ENCODE measurements at regions not wholly inside any gene's neighbourhood (a gene's known extent, or its start where the extent isn't known, plus 50 kb on each side); places are given as distances from the start of the nearest gene placed in this dataset.
A peak's percentile ranks its signal among the peaks of the same experiment; 100 is the strongest.

DNA sequence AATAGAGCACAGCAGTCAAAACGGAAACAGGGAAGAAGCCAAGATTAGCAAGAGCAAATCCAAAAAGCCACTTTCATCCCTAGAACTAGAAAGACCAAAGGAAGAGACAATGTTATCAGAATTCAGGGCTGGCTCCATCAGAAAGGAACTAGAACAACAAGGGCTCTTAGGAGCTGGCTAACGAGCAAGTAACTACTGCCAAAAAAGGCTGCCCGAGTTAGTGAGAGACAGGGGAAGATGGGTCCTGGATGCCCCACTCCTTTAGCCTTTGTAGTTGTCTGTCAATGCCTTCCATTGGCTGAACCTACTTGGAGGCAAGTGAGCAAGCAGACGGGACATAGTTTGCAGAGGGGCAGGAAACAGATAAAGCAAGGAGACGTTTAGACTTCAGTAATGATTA is 240.4 kb downstream of the KLF12 start:
- ChIA-PET CTCF (no interaction called here), POLR2A (no interaction called here)
- Mint-ChIP-seq H3K27ac (no peak overlapping the region), H3K36me3 (no peaks in the 10 kb centered on the region), H3K9me3 (no peaks in the 10 kb centered on the region), H3K4me1 (peaks cover 35% of the 10 kb centered on the region), H3K27me3 (ENCODE audit: low read depth) (no peaks in the 10 kb centered on the region), H3K4me3 (no peak overlapping the region)
- no peak for TF ChIP-seq NR3C1 (CRISPR knock-in tag; conservative IDR thresholded peaks at IDR 0.05; ENCODE audit: low read depth)
- no peak for TF ChIP-seq FOXK1 (CRISPR knock-in tag; IDR thresholded peaks at IDR 0.05)
- TF ChIP-seq, protein P1, sequence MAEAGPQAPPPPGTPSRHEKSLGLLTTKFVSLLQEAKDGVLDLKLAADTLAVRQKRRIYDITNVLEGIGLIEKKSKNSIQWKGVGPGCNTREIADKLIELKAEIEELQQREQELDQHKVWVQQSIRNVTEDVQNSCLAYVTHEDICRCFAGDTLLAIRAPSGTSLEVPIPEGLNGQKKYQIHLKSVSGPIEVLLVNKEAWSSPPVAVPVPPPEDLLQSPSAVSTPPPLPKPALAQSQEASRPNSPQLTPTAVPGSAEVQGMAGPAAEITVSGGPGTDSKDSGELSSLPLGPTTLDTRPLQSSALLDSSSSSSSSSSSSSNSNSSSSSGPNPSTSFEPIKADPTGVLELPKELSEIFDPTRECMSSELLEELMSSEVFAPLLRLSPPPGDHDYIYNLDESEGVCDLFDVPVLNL (CRISPR knock-in tag; IDR thresholded peaks at IDR 0.05; ENCODE audit: borderline replicate concordance, low read depth), result no peak
- no peak for TF ChIP-seq ZNF671 (CRISPR knock-in tag; IDR thresholded peaks at IDR 0.05)
- TF ChIP-seq, protein P2, sequence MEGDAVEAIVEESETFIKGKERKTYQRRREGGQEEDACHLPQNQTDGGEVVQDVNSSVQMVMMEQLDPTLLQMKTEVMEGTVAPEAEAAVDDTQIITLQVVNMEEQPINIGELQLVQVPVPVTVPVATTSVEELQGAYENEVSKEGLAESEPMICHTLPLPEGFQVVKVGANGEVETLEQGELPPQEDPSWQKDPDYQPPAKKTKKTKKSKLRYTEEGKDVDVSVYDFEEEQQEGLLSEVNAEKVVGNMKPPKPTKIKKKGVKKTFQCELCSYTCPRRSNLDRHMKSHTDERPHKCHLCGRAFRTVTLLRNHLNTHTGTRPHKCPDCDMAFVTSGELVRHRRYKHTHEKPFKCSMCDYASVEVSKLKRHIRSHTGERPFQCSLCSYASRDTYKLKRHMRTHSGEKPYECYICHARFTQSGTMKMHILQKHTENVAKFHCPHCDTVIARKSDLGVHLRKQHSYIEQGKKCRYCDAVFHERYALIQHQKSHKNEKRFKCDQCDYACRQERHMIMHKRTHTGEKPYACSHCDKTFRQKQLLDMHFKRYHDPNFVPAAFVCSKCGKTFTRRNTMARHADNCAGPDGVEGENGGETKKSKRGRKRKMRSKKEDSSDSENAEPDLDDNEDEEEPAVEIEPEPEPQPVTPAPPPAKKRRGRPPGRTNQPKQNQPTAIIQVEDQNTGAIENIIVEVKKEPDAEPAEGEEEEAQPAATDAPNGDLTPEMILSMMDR (IDR thresholded peaks at IDR 0.05), result no peak
- DNase-seq (ENCODE audit: low spot score) (no peak), ATAC-seq (no peak)

- Mint-ChIP-seq H3K27ac (no peak overlapping the region), H3K36me3 (no peaks in the 10 kb centered on the region), H3K27me3 (ENCODE audit: low read depth) (no peaks in the 10 kb centered on the region), H3K4me3 (no peak overlapping the region), H3K9me3 (no peaks in the 10 kb centered on the region), H3K4me1 (peaks cover 38% of the 10 kb centered on the region)
- ATAC-seq (no peak), DNase-seq (ENCODE audit: low spot score) (no peak)
- ChIA-PET POLR2A (no interaction called here), CTCF (no interaction called here)
- TF ChIP-seq, protein P3, sequence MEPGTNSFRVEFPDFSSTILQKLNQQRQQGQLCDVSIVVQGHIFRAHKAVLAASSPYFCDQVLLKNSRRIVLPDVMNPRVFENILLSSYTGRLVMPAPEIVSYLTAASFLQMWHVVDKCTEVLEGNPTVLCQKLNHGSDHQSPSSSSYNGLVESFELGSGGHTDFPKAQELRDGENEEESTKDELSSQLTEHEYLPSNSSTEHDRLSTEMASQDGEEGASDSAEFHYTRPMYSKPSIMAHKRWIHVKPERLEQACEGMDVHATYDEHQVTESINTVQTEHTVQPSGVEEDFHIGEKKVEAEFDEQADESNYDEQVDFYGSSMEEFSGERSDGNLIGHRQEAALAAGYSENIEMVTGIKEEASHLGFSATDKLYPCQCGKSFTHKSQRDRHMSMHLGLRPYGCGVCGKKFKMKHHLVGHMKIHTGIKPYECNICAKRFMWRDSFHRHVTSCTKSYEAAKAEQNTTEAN (CRISPR knock-in tag; IDR thresholded peaks at IDR 0.05), result no peak
- TF ChIP-seq CDX4 (CRISPR knock-in tag; IDR thresholded peaks at IDR 0.05; ENCODE audit: borderline replicate concordance) (no peak), CREB1 (CRISPR knock-in tag; IDR thresholded peaks at IDR 0.05) (no peak)
These were observed 242.4 kb downstream of the KLF12 start for GRCh38 chr13:73891805-73892204.

GRCh38 chr13:73883162-73883561 is 251.0 kb downstream of the KLF12 start:
- H3K27me3 Mint-ChIP-seq (ENCODE audit: low read depth), result no peaks in the 10 kb centered on the region; the same call in 1 of the 2 replicates
- no peak overlapping the region for H3K27ac Mint-ChIP-seq
- ChIA-PET POLR2A (no interaction called here), CTCF (no interaction called here)
- H3K4me1 Mint-ChIP-seq, result peaks cover 24% of the 10 kb centered on the region
- H3K36me3 Mint-ChIP-seq, result no peaks in the 10 kb centered on the region; the same call in 1 of the 2 replicates
- TF ChIP-seq GTF2I (CRISPR knock-in tag; conservative IDR thresholded peaks at IDR 0.05) (no peak), SMAD4 (CRISPR knock-in tag; IDR thresholded peaks at IDR 0.05) (no peak)
- ATAC-seq (no peak), DNase-seq (ENCODE audit: low spot score) (no peak)
- H3K4me3 Mint-ChIP-seq, result no peak overlapping the region
- peaks cover 7% of the 10 kb centered on the region for H3K9me3 Mint-ChIP-seq

DNA sequence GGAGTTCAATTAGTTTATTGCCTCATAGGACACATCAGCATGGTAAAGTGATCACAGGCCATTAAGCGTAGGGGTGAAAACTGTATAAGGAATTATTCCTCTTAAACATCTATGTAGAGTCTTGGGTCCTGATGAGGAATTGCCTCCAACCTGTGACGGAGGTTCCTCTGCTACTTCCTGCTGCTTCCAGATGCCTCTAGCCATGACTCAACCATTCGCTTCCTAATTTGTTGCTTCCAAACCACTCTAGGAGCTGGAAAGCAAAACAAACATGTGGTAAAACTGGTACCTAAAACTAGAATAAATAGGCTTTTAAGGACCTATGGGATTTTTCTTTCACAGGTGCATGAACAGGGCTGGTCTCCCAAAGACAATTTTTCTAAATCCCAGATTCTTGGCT is 253.8 kb downstream of the KLF12 start:
- POLR2A ChIA-PET, result no interaction called here
- Mint-ChIP-seq H3K4me3 (no peak overlapping the region), H3K27me3 (ENCODE audit: low read depth) (no peaks in the 10 kb centered on the region), H3K36me3 (no peaks in the 10 kb centered on the region; the same call in 1 of the 2 replicates), H3K4me1 (peaks cover 29% of the 10 kb centered on the region), H3K9me3 (peaks cover 19% of the 10 kb centered on the region), H3K27ac (no peak overlapping the region; the same call in 1 of the 2 replicates)
- DNase-seq (ENCODE audit: low spot score) (no peak), ATAC-seq (peak; percentile 76)
- CTCF ChIA-PET, result no interaction called here
- TF ChIP-seq, protein P4, sequence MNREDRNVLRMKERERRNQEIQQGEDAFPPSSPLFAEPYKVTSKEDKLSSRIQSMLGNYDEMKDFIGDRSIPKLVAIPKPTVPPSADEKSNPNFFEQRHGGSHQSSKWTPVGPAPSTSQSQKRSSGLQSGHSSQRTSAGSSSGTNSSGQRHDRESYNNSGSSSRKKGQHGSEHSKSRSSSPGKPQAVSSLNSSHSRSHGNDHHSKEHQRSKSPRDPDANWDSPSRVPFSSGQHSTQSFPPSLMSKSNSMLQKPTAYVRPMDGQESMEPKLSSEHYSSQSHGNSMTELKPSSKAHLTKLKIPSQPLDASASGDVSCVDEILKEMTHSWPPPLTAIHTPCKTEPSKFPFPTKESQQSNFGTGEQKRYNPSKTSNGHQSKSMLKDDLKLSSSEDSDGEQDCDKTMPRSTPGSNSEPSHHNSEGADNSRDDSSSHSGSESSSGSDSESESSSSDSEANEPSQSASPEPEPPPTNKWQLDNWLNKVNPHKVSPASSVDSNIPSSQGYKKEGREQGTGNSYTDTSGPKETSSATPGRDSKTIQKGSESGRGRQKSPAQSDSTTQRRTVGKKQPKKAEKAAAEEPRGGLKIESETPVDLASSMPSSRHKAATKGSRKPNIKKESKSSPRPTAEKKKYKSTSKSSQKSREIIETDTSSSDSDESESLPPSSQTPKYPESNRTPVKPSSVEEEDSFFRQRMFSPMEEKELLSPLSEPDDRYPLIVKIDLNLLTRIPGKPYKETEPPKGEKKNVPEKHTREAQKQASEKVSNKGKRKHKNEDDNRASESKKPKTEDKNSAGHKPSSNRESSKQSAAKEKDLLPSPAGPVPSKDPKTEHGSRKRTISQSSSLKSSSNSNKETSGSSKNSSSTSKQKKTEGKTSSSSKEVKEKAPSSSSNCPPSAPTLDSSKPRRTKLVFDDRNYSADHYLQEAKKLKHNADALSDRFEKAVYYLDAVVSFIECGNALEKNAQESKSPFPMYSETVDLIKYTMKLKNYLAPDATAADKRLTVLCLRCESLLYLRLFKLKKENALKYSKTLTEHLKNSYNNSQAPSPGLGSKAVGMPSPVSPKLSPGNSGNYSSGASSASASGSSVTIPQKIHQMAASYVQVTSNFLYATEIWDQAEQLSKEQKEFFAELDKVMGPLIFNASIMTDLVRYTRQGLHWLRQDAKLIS (CRISPR knock-in tag; IDR thresholded peaks at IDR 0.05; ENCODE audit: borderline replicate concordance), result no peak
- TF ChIP-seq ZNF121 (CRISPR knock-in tag; IDR thresholded peaks at IDR 0.05) (no peak), MAX (CRISPR knock-in tag; IDR thresholded peaks at IDR 0.05) (no peak), CBFB (CRISPR knock-in tag; IDR thresholded peaks at IDR 0.05; ENCODE audit: low read depth) (no peak), ZMAT4 (CRISPR knock-in tag; IDR thresholded peaks at IDR 0.05) (no peak), SOX15 (CRISPR knock-in tag; IDR thresholded peaks at IDR 0.05) (no peak), ZNF138 (CRISPR knock-in tag; conservative IDR thresholded peaks at IDR 0.05) (no peak)

All from WTC11 (cell line).